ENCODE measurements at regions not wholly inside any gene's neighbourhood (a gene's known extent, or its start where the extent isn't known, plus 50 kb on each side); places are given as distances from the start of the nearest gene placed in this dataset.

GRCh38 chr4:54428940-54429339 is 199.8 kb downstream of the PDGFRA start:
- DNase-seq = no peak
- WGBS, 2 donors = 32 to 75% methylated on average over 2 of the region's 2 CpGs
- Histone ChIP-seq H3K27ac (no peak overlapping the region), H3K36me3 (no peaks in the 10 kb centered on the region), H3K9me3 (no peaks in the 10 kb centered on the region), H3K4me1 (no peaks in the 10 kb centered on the region), H3K4me3 (no peak overlapping the region), H3K27me3 (no peaks in the 10 kb centered on the region)
- TF ChIP-seq CTCF (IDR thresholded peaks at IDR 0.05) = no peak
- TF ChIP-seq EP300 (IDR thresholded peaks at IDR 0.05) = no peak
- no peak for TF ChIP-seq POLR2AphosphoS5 (IDR thresholded peaks at IDR 0.05)
- no peak for TF ChIP-seq POLR2A (IDR thresholded peaks at IDR 0.05)
- ATAC-seq (ENCODE audit: low FRiP score in 2 of 2) = no peak

- ATAC-seq (ENCODE audit: low FRiP score in 2 of 2) (no peak), DNase-seq (no peak)
- no peak overlapping the region for H3K4me3 ChIP-seq
- H3K27me3 ChIP-seq = no peaks in the 10 kb centered on the region
- 63 to 66% methylated on average over 3 of the region's 3 CpGs for WGBS, 2 donors
- H3K4me1 ChIP-seq = no peaks in the 10 kb centered on the region
- no peaks in the 10 kb centered on the region for H3K36me3 ChIP-seq
- peak in 4 of 6 experiments; percentile 18 to 39 (median 32) for TF ChIP-seq CTCF (IDR thresholded peaks at IDR 0.05)
- TF ChIP-seq POLR2AphosphoS5 (IDR thresholded peaks at IDR 0.05) = no peak
- no peak overlapping the region for H3K27ac ChIP-seq
- H3K9me3 ChIP-seq = no peaks in the 10 kb centered on the region
Observed at GRCh38 chr4:54433686-54434085, 204.6 kb downstream of the PDGFRA start.

- ATAC-seq (ENCODE audit: low FRiP score in 2 of 2) (peak; percentile 61 to 90), DNase-seq (peak in 1 of 2 donors; percentile 56)
- 15 to 30% methylated on average over 6 of the region's 6 CpGs for WGBS, 2 donors
- Histone ChIP-seq H3K9me3 (no peaks in the 10 kb centered on the region), H3K4me1 (peaks cover 0 to 9% (median 0%) of the 10 kb centered on the region in 4 donors), H3K27me3 (no peaks in the 10 kb centered on the region), H3K36me3 (no peaks in the 10 kb centered on the region), H3K27ac (peak overlapping the region in 3 of 4 donors; percentile 31 to 61 (median 40)), H3K4me3 (no peak overlapping the region)
- TF ChIP-seq CTCF (IDR thresholded peaks at IDR 0.05) (no peak), EP300 (IDR thresholded peaks at IDR 0.05) (no peak), POLR2A (IDR thresholded peaks at IDR 0.05) (no peak), POLR2AphosphoS5 (IDR thresholded peaks at IDR 0.05) (peak; percentile 29 to 43)
Observed at GRCh38 chr4:54439831-54440243, 210.7 kb downstream of the PDGFRA start.

- peak overlapping the region in 1 of 4 donors; percentile 37 for H3K27ac ChIP-seq
- DNase-seq = no peak
- peak overlapping the region in 1 of 4 donors; percentile 10 for H3K4me3 ChIP-seq
Observed at GRCh38 chr4:54440394-54441136, 211.5 kb downstream of the PDGFRA start.

More at GRCh38 chr4:54440394-54441136, 211.5 kb downstream of the PDGFRA start:
- ATAC-seq (ENCODE audit: low FRiP score in 2 of 2) = peak in 1 of 2 donors; percentile 75
- 26 to 29% methylated on average over 7 of the region's 7 CpGs for WGBS, 2 donors
- TF ChIP-seq CTCF (IDR thresholded peaks at IDR 0.05) (peak; percentile 14 to 55 (median 50)), EP300 (IDR thresholded peaks at IDR 0.05) (no peak), POLR2AphosphoS5 (IDR thresholded peaks at IDR 0.05) (no peak)
- peaks cover 0 to 9% (median 0%) of the 10 kb centered on the region in 4 donors for H3K4me1 ChIP-seq
- H3K36me3 ChIP-seq = no peaks in the 10 kb centered on the region
- H3K9me3 ChIP-seq = no peaks in the 10 kb centered on the region
- H3K27me3 ChIP-seq = no peaks in the 10 kb centered on the region

Data from upper lobe of left lung (tissue), 6 donors.